ENCODE measurements at regions not wholly inside any gene's neighbourhood (a gene's known extent, or its start where the extent isn't known, plus 50 kb on each side); places are given as distances from the start of the nearest gene placed in this dataset.

DNA sequence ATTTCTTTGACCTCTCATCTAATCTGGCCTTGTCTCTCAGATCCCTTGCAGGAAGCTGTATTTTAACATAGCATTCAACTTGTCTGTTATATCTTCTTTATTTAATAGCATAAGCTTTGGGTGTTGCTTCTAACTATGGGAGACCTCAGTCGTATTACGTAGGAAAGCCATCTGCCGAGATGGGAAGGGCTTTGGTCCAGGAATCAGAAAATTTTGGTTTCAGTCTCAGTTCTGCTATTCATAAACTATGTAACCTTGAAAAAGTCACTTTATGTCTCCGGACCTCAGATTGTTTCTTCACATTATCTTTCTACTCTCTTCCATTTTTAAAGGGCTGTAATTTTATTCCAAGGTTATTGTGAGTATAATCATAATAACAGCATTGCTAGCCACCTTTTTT, 297.7 kb downstream of the SATB2 start:
- TF ChIP-seq POLR2AphosphoS5 (IDR thresholded peaks at IDR 0.05): no peak
- TF ChIP-seq CTCF (IDR thresholded peaks at IDR 0.05): no peak
- no peak for TF ChIP-seq POLR2A (IDR thresholded peaks at IDR 0.05)

Measured in sigmoid colon (tissue), 4 donors.